Forelimb muscle (tissue), 1 donor: ENCODE measurements at regions not wholly inside any gene's neighbourhood (a gene's known extent, or its start where the extent isn't known, plus 50 kb on each side); places are given as distances from the start of the nearest gene placed in this dataset.
"Not testable (repeated sequence)": the region's sequence is repeated elsewhere in the genome, so short reads cannot be mapped to it uniquely, and the experiment has no call there.

Source experiments
- DNase-seq: peaks from one replicate; pipeline ENCODE4 v3.0.0-alpha.2; 2013; ENCODE audit warnings: low read depth

- no peak for DNase-seq
These were observed 642.0 kb upstream of the LRRN3 start for GRCh38 chr7:110448918-110449317.

GRCh38 chr7:110454713-110455112 is 636.2 kb upstream of the LRRN3 start:
- DNase-seq: no peak

- DNase-seq: no peak
These were observed 629.3 kb upstream of the LRRN3 start for GRCh38 chr7:110461621-110462020.

GRCh38 chr7:110470420-110470819 is 620.5 kb upstream of the LRRN3 start:
- DNase-seq: no peak

GRCh38 chr7:110472419-110472818 is 618.5 kb upstream of the LRRN3 start:
- not testable (repeated sequence) for DNase-seq

- DNase-seq: no peak
These were observed 610.0 kb upstream of the LRRN3 start for GRCh38 chr7:110480964-110481363.

- DNase-seq: no peak
These were observed 607.4 kb upstream of the LRRN3 start for GRCh38 chr7:110483553-110483952.

GRCh38 chr7:110484356-110484755 is 606.6 kb upstream of the LRRN3 start:
- no peak for DNase-seq

- no peak for DNase-seq
These were observed 604.4 kb upstream of the LRRN3 start for GRCh38 chr7:110486549-110486948.

- no peak for DNase-seq
These were observed 588.0 kb upstream of the LRRN3 start for GRCh38 chr7:110502888-110503465.

- no peak for DNase-seq
These were observed 583.6 kb upstream of the LRRN3 start for GRCh38 chr7:110507369-110507768.

- no peak for DNase-seq
These were observed 583.1 kb upstream of the LRRN3 start for GRCh38 chr7:110507832-110508231.

- not testable (repeated sequence) for DNase-seq
These were observed 575.9 kb upstream of the LRRN3 start for GRCh38 chr7:110514975-110515551.

- DNase-seq: no peak
These were observed 571.1 kb upstream of the LRRN3 start for GRCh38 chr7:110519851-110520250.

- no peak for DNase-seq
These were observed 569.5 kb upstream of the LRRN3 start for GRCh38 chr7:110521357-110521911.

- DNase-seq: no peak
These were observed 568.7 kb upstream of the LRRN3 start for GRCh38 chr7:110522061-110522760.

- peak; percentile 19 for DNase-seq
These were observed 568.1 kb upstream of the LRRN3 start for GRCh38 chr7:110522761-110523200.

GRCh38 chr7:110529175-110529574 is 561.8 kb upstream of the LRRN3 start:
- DNase-seq: no peak

- DNase-seq: no peak
These were observed 559.7 kb upstream of the LRRN3 start for GRCh38 chr7:110531186-110531585.

- DNase-seq: no peak
These were observed 556.5 kb upstream of the LRRN3 start for GRCh38 chr7:110534241-110534931.

GRCh38 chr7:110539216-110539615 is 551.7 kb upstream of the LRRN3 start:
- DNase-seq: no peak

- no peak for DNase-seq
These were observed 549.0 kb upstream of the LRRN3 start for GRCh38 chr7:110541962-110542361.
